Umbilical cord (tissue), 1 donor: ENCODE measurements at regions not wholly inside any gene's neighbourhood (a gene's known extent, or its start where the extent isn't known, plus 50 kb on each side); places are given as distances from the start of the nearest gene placed in this dataset.
"Not testable (repeated sequence)": the region's sequence is repeated elsewhere in the genome, so short reads cannot be mapped to it uniquely, and the experiment has no call there.

ENCODE experiments used
- DNase-seq: peaks from one replicate; pipeline ENCODE4 v3.0.0-alpha.2; 2015; ENCODE audit warnings: low spot score

DNA sequence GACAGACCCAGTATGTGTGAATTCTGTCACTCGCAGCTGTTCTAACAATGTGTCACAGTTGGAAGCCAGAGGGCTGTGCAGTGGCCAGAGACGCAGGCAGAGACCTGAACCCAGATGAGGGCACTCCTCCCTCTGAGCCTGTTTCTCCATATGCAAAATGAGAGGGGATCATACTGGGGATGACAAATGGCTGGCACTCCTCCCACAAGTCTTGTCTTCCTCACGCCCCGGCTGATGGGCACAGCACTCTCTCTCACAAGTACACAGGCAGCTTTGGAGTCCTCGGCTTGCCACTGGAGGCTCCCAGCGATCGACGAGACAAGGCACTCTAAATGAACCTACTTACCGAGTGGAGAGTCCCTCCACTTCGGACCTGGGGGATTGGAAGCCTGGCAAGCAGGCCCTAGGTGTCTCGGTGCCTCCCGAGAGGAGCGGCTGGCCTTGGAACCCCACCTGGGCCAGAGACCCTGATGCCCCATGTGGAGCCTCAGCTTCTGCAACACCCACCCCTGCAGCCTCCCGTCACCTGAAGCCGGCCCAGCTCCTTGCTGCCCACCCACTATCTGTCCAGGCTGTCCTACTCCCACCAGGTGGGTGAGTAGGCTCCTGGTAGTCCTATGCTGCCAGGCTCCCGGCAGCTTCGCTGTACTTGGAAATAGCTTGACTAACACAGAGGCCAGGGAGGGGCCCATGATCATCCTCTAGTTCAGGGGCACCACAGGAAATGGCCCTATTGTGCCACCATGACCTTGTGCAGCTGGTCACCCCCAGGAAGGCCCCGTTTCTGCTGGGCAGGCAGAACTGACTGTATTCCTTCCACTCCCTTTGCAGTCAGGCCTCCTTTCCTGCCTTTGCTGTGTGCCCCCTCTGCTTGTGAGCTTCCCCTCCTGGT lies 65.0 kb upstream of the IQSEC1 start:
- DNase-seq: no peak

DNA sequence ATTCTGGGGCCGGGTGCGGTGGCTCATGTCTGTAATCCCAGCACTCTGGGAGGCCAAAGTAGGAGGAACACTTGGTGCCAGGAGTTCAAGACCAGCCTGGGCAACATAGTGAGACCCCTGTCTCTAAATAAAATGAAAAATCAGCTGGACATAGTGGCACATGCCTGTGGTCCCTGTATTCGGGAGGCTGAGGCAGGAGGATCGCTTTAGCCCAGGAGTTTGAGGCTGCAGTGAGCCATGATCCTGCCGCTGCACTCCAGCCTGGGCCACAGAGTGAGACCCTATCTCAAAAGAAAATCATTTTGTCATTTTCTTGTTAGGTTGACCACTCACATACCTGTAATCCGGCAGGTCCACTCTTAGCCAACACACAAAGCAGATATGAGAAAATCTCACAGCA lies 63.6 kb upstream of the IQSEC1 start:
- DNase-seq: not testable (repeated sequence)

DNA sequence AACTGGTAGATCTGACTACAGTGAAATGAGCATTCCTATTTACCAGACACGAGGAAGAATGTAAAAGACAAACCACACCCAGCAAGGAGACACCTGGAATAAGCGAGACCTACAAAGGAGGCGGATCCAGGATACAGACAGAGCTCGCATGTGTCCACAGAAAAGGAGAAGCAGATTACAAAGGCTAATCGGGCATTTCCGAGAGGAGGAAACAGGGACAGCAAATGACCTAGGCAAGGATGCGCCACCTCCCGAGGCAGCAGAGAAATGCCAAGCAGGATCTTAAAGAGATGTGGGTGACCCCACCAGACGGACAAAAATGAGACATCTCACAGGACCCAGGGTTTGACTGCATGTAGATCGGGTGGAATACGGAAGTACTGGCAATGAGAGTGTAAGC lies 63.2 kb upstream of the IQSEC1 start:
- no peak for DNase-seq

DNA sequence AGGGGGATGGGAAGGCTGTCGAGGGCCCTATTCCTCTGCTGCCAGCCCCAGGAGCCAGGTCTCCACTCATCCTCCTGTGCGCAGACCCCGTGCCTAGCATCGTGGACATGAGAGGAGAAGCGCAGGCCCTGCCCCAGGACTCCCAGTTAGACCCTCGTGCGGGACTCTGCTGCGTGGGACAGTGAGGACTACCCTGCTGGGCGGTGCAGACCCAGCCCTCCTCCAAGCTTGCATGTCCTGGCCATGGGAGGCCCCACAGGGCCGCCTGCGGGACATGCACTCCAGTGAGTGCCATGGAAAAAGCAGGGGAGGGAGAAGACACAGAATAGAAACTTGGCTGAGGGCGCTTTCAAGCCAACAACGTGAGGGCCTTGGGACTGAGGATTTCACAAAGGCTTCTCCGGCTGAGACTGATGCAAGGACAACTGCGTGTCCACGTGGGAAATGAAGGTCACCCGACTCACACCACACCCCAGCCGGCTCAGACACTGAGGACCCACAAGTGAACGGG lies 62.6 kb upstream of the IQSEC1 start:
- DNase-seq: no peak

DNA sequence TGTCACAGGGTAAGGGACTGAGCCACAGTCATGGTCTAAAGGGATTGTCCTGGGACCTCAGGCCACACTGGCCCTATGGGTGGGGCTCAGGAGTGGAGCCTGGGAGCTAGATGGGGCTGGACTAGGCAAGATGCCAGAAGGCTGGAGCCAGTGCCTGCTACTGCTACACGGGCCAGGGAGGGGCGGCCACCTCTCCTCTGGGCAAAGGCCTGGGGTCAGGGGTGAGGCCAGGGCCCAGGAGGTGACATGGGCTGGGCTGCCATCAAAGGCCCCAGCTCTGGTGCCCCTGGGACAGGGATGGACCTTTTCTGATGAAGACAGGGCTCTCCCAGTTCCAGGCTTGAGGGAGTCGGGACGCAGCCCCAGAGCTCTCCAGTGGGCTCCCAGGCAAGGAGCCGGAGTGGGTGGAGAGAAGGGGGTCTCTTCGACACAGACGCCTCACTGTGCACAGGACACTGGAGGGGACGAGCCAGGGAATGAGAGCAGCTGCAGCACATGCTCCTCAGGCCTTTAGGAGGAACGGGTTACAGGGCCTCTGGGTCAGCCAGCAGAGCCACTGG lies 62.1 kb upstream of the IQSEC1 start:
- DNase-seq: no peak

DNA sequence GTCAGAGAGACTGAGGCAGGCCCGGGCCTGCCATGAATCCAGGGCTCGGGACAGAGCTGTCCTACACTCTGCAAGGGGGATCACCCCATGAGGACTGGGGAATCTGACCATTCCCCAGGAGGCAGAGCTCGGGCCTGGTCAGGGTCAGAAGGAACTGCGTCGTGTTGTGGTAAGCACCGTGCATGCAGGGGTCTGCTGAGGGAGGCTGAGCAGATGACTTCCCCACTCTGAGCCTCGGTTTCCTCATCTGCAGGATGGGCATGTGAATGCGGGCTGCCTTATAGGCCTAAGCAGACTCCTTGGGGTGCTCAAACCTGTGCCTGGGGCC lies 61.6 kb upstream of the IQSEC1 start:
- no peak for DNase-seq

DNA sequence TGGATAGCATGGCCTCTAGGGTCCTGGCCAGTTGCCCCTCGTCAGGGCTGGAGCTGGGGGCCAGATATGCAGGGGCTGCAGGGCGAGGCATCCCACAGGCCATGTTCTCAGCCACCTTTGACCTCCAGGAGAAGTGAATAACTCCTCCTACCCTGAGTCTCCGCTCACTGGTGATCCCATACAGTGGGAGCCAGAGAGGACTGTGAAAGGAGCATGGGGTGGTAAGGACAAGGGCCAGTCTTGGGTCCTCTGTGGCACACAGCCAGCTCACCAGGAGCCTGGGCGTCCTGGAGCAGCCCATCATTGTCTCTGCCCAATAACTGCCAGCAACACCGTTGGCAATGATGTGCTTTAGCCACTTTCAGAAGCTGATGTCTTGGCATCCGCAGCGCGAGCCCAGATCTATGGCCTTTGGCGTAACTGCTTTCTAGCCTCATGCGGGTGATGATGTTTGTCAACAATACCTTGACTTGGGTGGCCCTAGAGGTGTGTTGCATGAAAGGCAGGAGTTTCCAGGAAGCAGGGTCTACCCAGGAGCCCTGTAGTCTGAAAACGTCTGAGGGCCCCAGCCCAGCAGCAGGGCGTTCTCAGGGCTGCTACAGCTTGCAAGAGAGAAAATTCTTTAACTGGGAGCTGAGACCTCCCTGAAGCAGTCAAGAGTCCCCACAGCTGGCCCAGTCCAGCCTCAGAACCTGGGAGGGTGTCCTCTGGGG lies 61.1 kb upstream of the IQSEC1 start:
- DNase-seq: no peak

DNA sequence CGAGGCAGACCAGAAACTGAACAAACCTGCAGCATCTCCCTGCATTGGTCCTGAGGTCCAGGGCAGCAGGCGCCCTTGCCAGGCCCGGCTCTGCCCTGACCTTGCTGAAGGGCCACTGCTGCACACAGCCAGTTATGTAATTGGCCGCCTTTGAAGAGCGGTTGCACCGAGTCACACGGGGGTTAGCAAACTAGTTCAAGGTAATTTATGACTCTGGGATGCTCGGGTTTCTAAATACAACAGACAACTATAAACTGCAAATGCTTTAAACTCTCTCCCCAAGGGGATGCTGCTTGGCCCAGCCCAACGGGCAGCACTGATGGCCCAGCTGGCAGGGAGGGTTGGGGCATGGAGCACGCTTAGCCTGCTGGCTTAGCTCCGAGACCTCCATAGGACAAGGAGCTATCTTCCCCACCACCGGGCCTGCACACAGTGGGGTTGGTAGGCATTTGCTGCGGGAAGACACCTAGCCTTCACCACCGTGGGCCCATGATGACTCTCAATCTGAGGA lies 60.3 kb upstream of the IQSEC1 start:
- DNase-seq: no peak

DNA sequence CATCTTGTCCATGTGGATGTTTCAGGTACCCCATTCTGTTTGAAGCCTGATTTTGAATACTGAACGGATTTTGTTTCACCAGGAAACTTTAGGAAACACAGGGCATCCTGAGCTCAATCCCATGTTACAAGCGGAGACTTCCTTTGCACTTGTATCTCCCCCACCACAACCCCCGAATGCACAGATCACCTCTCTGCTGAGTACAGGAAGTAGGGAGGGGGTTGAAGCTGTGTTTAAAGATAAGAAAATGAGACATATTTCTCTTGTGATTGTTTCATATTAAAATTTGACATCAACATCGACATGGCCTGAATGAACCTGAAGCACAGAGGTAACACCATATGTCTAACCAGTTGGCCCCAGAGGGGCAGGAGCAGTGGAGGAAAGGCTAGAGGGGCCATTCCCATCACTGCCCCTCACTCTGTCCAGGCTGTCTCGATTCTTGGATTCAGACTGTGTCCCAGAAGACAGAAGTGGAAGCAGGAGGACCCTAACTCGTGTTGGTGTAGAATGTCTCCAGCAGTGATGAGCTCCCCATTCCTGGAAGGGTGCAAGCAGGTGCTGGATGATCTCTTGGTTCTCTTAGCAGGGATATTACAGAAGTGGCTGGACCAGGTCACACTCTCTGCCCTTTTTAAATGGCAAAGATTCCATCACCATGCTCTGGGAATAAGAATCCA lies 59.6 kb upstream of the IQSEC1 start:
- no peak for DNase-seq

DNA sequence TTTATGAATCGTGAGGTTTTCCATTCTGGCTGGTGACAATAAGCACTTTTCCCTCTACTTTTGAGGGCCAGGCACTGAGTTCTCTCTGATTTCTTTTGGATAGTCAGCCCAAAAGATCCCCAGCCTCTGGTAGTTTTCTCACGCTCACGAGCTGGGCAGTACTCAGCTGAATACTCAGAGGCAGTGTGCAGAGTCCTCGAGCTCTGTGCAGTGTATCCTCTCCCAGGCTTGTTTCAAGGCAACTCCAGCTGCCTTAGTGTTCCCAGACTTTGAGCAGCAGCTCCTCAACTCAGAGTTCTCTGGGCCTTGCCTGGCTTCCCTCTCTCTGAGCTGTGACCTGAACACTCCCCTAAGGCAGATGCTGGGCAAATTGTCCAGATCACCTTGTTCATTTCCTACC lies 59.1 kb upstream of the IQSEC1 start:
- no peak for DNase-seq

DNA sequence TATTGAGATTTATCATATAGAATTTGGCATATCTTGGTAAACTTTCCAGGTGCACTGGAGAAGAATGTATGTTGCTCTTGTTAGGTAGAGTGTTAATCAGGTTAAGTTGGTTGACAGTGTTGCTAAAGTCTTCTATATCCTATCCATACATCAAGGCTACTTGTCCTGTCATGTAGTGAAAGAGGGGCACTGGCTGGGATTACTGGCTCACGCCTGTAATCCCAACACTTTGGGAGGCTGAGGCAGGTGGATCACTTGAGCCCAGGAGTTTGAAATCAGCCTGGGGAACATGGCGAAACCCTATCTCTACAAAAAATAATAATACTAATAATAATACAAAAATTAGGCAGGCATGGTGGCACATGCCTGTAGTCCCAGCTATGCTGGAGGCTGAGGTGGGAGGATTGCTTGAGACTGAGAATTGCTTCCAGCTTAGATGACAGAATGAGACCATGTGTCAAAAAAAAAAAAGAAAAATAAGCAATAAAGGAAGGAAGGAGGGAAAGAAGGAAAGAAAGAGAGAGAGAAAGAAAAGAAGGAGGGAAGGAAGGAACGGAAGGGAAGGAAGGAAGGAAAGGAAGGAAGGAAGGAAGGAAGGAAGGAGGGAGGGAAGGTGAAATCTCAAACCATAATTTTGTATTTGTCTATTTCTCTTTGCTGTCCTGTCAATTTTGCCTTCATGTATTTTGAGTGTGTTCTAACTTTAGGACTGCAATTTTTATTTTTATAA lies 57.4 kb upstream of the IQSEC1 start:
- no peak for DNase-seq

DNA sequence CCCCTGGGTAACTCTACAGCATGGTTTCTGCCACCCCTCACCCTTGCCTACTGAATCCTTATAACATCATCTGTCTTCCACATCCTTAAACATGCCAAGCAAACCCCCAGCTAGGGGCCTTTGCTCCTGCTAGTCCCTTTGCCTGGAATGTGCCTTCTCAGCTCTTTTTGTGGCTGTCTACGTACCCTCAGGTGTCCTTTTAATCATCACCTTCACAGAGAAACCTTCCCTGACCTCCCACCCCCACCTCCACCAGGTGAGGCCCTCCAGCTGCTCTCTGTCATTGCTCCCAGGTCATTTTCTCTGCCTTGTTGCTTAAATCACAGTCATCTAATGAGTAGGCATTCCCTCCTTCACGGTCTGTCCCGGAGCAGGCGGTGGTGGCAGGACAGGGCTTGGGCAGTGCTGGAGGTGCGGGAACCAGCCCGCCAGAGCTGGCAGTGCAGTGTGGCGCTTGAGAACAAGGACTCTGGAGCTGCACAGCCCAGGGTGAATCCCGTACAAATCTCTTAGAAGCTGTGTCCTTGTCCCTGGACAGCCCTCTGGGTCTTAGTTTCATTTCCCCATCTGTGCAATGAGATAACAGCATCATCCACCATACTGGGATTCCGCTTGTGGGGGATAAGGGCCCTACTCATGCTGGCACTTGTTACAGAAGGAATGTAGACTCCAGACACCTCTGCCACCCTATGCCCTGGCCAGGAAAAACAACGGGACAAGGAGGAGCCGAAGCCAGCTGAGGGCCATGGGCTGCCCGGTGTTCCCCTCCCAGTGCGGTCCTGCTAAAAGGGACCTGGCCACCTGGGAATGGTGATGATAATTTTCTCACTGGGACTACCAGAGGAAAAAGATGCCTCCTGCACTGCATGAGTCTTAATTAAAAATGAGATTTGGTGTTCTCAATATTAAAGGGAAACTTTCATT lies 52.1 kb upstream of the IQSEC1 start:
- no peak for DNase-seq

DNA sequence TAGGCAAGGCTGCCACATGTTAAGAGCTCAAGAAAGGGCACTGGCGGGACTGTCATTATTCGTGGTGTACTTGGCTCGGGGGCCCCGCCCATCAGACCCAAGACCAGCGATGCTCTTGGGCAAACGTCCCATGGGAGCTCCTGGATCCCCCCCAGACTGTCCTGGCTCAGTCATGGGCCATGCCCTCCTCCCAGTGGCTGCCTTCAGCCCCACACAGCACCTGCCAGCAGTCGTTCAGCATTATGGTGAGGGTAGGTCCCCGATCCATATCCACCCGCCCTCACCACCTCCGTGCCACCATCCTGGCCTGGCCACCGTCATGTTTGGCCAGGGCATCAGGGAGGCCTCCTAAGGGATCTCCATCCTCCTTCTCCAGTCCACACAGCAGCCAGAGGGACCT lies 51.4 kb upstream of the IQSEC1 start:
- DNase-seq: no peak

DNA sequence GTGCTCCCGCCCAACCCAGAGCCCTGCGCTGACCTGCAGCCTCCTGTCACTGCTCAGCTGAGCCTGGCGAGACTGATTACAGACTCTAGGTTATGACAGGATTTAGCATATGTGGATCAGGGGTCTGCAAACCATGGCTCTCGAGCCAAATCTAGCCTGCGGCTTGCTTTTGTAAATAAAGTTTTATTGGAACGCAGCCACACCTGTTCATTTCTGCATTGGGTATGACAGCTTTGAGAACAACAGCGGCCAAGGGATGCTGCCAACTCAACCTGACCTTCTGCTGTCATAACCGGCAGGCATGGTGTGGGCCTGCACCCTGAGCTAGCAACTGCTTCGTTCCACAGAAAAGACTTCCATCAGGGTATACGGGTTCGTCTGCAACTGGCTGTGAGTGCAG lies 50.5 kb upstream of the IQSEC1 start:
- DNase-seq: no peak

DNA sequence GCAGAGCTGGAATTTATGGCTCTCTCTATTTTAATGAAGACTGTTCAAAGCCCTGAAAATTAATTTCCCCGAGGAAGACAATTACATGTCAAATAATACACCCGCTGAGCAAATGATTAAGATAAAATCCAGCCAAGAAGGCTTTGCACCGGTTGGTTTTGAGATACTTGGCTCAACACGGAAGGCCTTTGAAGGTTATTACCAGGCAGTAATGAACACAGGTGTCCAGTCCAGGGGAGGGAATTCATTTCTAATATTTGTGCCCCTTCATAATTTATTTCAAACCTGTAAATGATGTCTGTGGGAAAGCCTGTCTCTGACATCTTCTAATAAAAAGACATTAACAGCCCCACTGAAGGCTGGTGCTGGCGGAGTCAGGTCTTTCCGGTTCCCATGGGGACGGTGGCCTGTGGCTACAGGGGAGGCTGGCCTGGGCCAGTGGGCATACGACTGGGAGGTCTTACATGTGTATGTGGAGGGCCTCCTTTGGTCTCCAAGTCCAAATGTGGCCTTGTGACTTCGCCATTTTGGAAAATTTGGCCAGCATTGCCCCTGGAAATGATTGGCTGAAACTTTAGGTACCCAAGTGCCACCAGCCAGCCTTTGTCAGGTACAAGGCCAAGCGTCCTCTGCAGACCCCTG lies 49.9 kb upstream of the IQSEC1 start:
- no peak for DNase-seq
